HG03520 (cell line): ENCODE measurements at regions not wholly inside any gene's neighbourhood (a gene's known extent, or its start where the extent isn't known, plus 50 kb on each side); places are given as distances from the start of the nearest gene placed in this dataset.
"Not testable (repeated sequence)": the region's sequence is repeated elsewhere in the genome, so short reads cannot be mapped to it uniquely, and the experiment has no call there.

Experiments used
- ATAC-seq: cut with Tn5 transposase; IDR thresholded peaks from one replicate; pipeline ENCODE4 v1.9.1; 2021; ENCODE audit warnings: mild to moderate bottlenecking, moderate library complexity; ENCODE audit not compliant: unreplicated experiment

DNA sequence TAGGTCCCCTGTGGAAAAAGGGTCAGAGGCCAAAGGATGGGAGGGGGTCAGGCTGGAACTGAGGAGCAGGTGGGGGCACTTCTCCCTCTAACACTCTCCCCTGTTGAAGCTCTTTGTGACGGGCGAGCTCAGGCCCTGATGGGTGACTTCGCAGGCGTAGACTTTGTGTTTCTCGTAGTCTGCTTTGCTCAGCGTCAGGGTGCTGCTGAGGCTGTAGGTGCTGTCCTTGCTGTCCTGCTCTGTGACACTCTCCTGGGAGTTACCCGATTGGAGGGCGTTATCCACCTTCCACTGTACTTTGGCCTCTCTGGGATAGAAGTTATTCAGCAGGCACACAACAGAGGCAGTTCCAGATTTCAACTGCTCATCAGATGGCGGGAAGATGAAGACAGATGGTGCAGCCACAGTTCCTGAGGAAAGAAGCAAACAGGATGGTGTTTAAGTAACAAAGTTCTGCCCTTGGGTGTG lies 165.8 kb downstream of the RPIA start:
- ATAC-seq = no peak

- peak; percentile 28 for ATAC-seq
Measured at GRCh38 chr2:88857951-88858411, 166.5 kb downstream of the RPIA start.

DNA sequence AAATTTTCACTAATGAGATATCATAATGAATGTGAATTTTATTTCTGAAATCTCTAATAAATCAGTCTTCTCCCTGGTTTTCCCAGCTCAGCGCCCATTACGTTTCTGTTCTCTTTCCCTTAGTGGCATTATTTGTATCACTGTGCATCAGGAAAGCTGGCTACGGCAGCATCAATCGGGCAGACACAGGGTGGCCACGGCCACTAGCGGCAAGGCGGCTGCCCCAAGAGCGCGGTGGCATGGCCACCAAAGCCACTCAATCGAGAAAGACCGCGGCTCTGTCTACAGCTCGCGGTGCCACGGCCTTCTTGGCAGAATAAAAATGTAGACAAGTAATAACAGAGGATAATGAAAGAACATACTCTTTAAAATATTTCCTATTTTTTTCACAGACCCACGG lies 168.0 kb downstream of the RPIA start:
- no peak for ATAC-seq

GRCh38 chr2:88860421-88861075 lies 169.1 kb downstream of the RPIA start:
- no peak for ATAC-seq

- no peak for ATAC-seq
Measured at GRCh38 chr2:88865801-88866371, 174.4 kb downstream of the RPIA start.

DNA sequence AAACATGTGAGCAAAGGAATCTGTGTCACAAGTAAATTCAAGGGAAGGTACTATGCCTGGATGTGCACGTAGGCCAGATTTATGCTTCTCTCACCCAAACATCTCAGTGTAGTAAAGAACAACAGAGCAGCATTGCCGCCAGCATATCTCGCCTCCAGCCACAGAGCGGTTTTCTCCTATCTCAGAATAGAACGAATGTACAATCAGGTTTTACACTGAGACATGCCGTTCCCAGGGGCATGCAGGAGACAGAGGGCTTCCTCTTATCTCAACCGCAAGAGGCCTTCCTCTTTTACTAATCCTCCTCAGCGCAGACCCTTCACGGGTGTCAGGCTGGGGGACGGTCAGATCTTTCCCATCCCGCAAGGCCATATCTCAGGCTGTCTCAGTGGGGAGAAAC lies 175.3 kb downstream of the RPIA start:
- no peak for ATAC-seq

- no peak for ATAC-seq
Measured at GRCh38 chr2:88868861-88869260, 177.4 kb downstream of the RPIA start.

DNA sequence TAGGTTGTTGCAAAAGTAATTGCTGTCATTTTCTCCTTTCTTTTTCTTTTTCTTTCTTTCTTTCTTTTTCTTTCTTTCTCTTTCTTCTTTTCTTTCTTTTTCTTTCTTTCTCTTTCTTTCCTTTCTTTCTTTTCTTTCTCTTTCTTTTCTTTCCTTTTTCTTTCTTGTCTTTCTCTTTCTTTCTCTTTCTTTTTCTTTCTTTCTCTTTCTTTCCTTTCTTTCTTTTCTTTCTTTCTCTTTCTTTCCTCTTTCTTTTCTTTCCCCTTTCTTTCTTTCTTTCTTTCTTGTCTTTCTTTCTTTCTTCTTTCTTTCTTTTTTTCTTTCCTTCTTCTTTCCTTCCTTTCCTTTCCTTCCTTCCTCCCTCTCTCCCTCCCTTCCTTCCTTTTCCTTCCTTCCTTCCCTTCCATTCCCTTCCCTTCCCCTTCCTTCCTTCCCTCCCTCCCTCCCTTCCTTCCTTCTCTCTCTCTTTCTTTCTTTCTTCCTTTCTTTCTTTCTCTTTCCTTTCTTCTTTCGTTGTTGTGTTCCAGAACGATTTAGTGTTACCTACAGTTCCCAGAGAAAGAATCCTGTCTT lies 178.9 kb downstream of the RPIA start:
- ATAC-seq = no peak

DNA sequence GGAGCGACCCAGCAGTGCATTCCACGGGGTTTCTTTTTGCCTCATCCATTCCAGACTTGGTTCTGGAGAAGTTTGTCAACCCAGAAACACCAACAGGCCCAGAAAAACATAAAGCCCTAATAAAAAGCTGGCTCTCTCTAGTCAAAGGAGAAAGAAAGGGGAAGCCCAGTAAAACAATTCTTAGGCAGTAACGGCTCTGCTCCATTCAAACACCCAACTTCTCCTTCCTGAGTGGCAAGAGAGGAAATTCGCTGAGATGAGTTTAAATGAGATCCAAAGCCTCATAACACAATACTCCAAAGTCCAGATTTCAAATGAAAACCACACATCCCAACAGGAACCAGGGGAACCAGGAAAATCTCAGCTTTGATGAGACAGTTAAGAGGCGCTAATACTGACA lies 179.9 kb downstream of the RPIA start:
- no peak for ATAC-seq

GRCh38 chr2:88873620-88874019 lies 182.1 kb downstream of the RPIA start:
- ATAC-seq = no peak

DNA sequence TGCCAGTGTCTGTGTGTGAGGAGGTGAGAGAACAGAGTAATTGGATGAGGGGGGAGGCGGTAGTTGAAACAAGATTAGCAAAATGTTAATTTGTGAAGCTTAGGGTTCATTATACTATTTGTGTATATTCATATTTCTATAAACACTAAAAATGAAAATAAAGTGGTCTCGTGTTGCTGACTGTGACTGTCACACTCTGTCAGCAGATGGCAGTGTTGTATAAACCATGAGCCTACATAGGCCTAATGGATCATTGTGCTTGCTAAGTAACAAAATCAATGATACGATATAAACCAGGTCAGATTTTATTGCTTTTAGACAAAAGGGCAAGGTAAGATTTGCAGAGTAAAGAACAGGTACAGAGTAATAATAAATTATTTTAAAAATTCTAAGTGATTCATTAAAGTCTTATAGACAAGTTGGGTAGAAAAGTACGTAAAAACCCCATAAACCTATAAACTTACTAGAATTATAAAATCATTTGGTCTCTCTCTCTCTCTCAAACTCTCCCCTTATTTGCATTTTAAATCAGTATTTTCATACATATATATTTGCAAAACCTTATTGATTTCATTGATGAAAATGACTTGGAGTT lies 182.7 kb downstream of the RPIA start:
- no peak for ATAC-seq

DNA sequence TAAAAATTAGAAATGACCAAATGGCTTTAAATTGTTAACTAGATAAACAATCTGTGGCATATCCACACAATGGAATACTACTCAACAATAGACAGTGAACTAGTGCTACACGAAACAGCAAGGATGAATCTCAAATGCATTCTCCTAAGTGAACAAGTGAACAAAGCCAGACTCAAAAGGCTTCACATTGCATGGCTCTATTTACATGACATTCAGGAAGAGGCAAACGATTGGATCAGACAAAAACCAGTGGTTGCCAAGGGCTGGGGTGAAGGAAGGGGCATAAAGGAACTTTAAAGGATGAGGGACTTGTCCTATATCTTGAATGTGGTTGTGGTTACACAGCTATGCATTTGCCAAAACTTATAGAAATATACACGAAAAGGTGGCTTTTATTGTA lies 184.3 kb downstream of the RPIA start:
- no peak for ATAC-seq

- ATAC-seq = no peak
Measured at GRCh38 chr2:88880441-88880953, 189.0 kb downstream of the RPIA start.

- peak; percentile 87 for ATAC-seq
Measured at GRCh38 chr2:88885275-88885674, 193.8 kb downstream of the RPIA start.

DNA sequence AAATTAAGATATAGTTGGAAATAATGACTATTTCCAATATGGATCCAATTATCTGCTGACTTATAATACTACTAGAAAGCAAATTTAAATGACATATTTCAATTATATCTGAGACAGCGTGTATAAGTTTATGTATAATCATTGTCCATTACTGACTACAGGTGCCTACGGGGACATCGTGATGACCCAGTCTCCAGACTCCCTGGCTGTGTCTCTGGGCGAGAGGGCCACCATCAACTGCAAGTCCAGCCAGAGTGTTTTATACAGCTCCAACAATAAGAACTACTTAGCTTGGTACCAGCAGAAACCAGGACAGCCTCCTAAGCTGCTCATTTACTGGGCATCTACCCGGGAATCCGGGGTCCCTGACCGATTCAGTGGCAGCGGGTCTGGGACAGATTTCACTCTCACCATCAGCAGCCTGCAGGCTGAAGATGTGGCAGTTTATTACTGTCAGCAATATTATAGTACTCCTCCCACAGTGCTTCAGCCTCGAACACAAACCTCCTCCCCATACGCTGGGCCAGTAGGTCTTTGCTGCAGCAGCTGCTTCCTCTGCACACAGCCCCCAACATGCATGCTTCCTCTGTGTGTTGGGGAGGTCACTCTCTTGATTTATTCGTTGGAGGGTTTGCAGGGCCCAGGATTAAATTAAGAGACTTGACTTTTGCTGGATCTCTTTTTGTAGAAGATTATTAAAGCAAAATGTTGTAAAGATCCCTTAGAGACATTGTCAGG lies 194.4 kb downstream of the RPIA start:
- no peak for ATAC-seq

GRCh38 chr2:88887466-88887865 lies 196.0 kb downstream of the RPIA start:
- not testable (repeated sequence) for ATAC-seq

DNA sequence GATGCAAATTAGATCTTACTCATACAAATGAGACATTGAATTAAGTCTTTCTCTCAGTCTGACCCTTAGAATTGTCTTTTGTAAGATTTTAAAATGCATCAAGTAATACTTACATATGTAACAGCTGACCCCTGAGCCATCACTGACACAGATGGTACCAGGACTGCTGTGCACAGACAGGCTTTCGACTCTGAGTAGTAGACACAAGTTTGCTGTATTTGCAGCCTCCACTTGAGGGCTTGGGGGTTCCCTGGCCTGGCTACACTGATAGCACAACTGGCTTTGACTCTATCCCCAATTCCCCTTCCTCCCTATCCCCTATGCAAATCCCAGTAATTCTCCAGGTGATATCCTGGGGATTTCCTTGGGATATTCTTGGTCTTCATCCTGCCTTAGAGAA lies 200.7 kb downstream of the RPIA start:
- no peak for ATAC-seq

- no peak for ATAC-seq
Measured at GRCh38 chr2:88892788-88893187, 201.3 kb downstream of the RPIA start.

GRCh38 chr2:88896971-88897370 lies 205.5 kb downstream of the RPIA start:
- ATAC-seq = no peak

DNA sequence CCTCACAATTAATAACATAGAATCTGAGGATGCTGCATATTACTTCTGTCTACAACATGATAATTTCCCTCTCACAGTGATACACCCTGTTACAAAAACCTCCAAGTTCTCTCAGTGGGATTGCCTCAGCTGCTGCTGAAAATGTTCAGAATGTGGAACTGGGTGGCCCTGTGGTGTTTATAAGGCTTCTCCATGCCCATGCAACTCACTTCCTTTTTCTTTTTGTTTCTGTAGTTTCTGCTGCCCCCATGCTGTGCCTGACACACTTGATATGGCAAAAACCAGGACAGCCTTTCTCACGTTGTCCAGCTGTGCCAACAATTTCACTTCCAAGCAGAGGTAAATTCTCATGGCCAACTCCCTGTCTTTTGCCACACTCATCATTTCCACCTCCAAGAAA lies 206.2 kb downstream of the RPIA start:
- no peak for ATAC-seq

DNA sequence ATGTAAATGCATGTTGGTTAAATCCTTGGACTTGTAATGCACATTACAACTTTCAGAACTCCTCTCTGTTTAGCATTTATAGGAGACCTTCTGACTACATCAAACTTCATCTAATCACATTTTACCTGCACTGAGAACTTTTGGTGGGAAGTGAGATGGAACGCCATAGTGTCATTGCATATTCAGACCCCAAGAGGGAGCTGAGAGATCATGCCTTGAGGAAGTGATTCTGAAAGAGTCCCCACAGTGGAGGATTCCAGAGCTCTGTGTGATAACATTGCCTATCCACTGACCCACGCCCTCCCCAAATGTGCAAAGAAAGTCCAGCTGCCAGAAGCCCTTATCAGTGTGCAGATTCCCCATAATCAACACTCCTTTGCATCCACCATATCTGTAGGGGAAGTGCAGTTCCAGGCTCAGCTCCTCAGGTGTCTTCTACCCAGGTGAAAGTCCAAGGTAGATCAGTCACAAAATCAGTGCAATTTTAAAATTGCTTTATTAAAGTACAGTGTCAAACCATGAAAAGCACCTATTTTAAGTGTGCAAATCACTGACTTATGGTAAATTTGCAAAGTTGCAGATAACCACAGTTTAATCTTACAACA lies 212.4 kb downstream of the RPIA start:
- ATAC-seq = no peak
